Vagina (tissue), 2 donors: ENCODE measurements at regions not wholly inside any gene's neighbourhood (a gene's known extent, or its start where the extent isn't known, plus 50 kb on each side); places are given as distances from the start of the nearest gene placed in this dataset.

Experiments
- CTCF ChIP-seq, 3 experiments: fragments of 450-650 bp in 2 of 3; fragments of 200-600 bp in 1 of 3; sonication (generic) in 1 of 3; IDR thresholded peaks; one replicate each; pipeline ENCODE4 v1.5.1; 2017 to 2019; ENCODE audit warnings: antibody characterized with exemption in 3 of 3, mild to moderate bottlenecking in 2 of 3, moderate library complexity in 2 of 3
- POLR2A ChIP-seq, 2 donors: fragments of 450-650 bp; IDR thresholded peaks; one replicate each; pipeline ENCODE4 v1.6.1; 2017; ENCODE audit warnings: antibody characterized with exemption in 2 of 2, mild to moderate bottlenecking in 2 of 2, moderate library complexity in 2 of 2
- POLR2AphosphoS5 ChIP-seq, 2 donors: sonication (generic); formaldehyde crosslinking; IDR thresholded peaks; one replicate each; pipeline ENCODE4 v1.9.0; 2017; ENCODE audit warnings: antibody characterized with exemption in 2 of 2, mild to moderate bottlenecking in 2 of 2, low read depth in 1 of 2; ENCODE audit not compliant: insufficient read depth in 1 of 2

DNA sequence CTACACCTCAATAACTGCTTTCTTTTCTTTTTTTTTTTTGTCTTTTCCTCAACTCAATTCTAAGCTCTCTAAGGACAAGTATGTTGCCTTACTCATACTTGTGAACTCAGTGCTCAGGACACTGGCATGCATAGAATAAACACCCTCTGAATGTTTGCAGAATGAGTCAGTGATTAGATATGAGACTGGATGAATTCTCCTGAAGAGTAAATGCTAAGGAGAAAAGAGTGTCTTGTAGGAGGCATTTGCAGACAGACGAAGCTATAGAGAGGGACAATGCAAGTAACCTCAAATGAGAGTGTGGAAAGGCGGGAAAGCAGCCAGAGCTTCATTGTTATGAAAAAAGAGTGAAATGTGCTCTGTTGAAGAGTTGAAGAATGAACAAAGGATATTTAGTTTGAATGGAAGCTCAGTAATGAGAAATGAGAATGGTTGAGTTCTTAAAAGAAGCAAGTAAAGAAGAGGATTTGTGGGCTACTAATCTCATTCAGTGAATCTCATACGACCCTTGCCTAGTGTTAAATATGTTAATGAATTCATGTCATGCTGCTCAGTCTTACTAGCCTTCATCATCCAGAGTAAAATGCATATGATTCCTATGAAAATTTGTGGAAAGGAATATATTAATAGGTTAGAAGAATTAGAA, 166.1 kb upstream of the DPYD start:
- TF ChIP-seq CTCF (IDR thresholded peaks at IDR 0.05) (no peak), POLR2A (IDR thresholded peaks at IDR 0.05) (no peak), POLR2AphosphoS5 (IDR thresholded peaks at IDR 0.05; ENCODE audit: insufficient read depth in 1 of 2, low read depth in 1 of 2) (no peak)
